ENCODE measurements at regions not wholly inside any gene's neighbourhood (a gene's known extent, or its start where the extent isn't known, plus 50 kb on each side); places are given as distances from the start of the nearest gene placed in this dataset.

DNA sequence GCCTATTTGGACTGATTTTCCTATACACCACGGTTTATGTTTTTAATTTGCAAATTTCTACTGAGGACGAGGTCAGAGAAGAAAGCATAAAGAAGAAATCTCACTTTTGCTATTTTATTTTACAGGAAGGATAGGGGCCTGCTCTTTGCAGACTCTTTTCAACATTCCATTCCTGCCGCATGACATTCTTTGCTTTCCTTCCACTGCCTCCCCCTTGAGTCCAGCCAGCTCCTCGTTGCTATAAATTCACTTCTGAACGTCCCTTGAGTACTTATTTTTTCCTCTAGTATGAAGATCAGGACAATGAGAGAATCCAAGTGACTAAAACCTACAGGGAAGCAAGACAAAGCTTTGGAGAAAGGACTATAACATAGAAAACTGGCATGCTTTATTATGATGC lies 53.4 kb upstream of the PTGFR start:
- TF ChIP-seq, protein P1, sequence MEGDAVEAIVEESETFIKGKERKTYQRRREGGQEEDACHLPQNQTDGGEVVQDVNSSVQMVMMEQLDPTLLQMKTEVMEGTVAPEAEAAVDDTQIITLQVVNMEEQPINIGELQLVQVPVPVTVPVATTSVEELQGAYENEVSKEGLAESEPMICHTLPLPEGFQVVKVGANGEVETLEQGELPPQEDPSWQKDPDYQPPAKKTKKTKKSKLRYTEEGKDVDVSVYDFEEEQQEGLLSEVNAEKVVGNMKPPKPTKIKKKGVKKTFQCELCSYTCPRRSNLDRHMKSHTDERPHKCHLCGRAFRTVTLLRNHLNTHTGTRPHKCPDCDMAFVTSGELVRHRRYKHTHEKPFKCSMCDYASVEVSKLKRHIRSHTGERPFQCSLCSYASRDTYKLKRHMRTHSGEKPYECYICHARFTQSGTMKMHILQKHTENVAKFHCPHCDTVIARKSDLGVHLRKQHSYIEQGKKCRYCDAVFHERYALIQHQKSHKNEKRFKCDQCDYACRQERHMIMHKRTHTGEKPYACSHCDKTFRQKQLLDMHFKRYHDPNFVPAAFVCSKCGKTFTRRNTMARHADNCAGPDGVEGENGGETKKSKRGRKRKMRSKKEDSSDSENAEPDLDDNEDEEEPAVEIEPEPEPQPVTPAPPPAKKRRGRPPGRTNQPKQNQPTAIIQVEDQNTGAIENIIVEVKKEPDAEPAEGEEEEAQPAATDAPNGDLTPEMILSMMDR (IDR thresholded peaks at IDR 0.05) = no peak
- TF ChIP-seq POLR2A (IDR thresholded peaks at IDR 0.05) = no peak

All from testis (tissue), 2 donors.